DMS114 treated with DMSO at 0.1 percent for 48 hours (cell line): ENCODE measurements at regions not wholly inside any gene's neighbourhood (a gene's known extent, or its start where the extent isn't known, plus 50 kb on each side); places are given as distances from the start of the nearest gene placed in this dataset.
"Not testable (repeated sequence)": the region's sequence is repeated elsewhere in the genome, so short reads cannot be mapped to it uniquely, and the experiment has no call there.

Experiments used
- DNase-seq: peaks from one replicate; lab custom pipeline; 2025; ENCODE audit not compliant: unreplicated experiment; lab: John Stamatoyannopoulos, UW

DNA sequence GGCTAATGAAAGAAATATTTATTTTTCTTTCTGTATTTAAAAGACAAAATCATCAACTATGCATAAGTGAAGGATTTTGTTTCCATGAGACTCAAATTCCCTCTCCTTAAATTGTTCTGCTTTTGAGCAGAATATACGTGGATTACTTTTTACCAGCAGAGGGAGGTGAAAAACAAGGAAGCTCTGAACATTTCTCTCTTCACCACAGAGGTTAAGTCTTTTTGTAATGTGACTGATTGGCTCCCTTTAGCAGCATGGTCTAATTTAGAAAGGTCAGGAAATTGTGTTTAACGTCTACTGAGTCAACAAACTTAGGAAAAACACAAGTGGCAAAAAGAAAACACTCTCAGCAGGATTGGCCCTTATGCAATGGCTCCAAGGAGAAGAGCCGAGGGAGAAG lies 55.1 kb upstream of the F9 start:
- no peak for DNase-seq

- DNase-seq = not testable (repeated sequence)
Measured at GRCh38 chrX:139461945-139462344, 68.6 kb upstream of the F9 start.

DNA sequence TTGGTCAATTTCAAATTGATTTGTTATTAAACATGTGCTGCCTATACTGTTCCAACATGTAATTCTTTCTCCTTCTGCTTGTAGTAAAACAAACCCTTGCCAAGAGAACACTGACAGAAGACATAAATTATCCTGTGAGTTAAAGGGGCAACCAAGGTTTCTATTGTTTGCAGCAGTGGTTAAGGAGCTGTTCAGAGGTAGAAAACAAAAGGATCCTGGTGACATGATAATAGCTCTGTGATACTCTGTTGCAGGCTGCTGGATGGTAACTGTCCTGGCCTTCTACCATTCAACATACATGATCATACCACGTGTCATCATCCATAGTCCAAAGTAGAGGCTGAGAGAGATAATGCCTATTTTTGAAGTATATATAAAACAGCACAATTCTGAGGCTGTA lies 75.8 kb upstream of the F9 start:
- no peak for DNase-seq

GRCh38 chrX:139448996-139449395 lies 81.5 kb upstream of the F9 start:
- no peak for DNase-seq

DNA sequence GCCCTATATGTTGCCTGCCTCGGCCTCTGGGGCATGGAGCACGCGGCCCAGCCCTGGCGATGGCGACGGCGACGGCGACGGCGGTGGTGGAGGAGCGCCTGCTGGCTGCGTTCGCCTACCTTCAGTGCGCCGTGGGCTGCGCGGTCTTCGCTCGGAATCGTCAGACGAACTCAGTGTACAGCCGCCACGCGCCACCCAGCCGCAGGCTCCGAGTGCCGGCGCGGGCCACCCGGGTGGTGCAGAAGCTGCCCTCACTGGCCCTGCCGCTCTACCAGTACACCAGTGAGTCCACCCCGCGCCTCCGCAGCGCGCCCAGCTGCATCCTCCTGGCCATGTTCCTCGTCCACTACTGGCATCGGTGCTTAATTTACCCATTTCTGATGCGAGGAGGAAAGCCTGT lies 83.7 kb upstream of the F9 start:
- DNase-seq = no peak

DNA sequence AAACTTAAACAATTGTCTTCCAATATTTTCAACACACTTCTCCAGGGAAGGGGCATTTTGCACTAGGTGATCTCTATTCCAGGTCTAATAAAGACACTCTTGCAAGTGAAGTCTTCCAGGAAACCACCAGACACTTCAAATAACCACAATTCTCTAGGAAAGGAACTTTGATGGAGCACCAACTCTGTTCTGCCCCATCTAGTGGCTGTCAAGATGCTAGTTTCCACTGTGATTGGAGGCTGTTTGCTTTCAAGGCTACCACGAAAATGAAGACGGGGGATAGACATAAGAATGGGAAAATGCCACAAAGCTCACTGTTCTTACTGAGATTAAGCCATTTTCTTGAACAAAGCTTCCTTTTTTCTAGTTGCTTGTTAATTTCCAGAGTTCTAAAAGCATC lies 100.6 kb upstream of the F9 start:
- no peak for DNase-seq

DNA sequence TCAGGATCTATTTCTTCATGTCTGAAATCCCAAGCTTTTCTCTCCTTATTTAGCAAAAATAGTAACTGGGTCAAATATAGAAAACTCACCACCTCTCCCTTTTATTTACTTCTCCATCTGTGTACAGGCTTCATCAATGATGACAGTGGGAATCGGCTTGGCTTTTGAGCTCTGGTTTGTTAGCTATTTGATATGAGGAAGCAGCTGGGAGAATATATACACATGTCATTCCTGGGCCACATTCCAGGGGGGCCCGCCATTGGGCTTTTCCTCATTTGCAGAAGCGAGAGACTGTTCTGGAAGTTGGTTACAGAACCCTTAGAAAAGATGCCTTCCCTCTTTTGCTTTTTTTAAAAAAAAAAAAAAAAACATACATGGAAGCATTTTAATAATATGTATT lies 107.4 kb upstream of the F9 start:
- no peak for DNase-seq

DNA sequence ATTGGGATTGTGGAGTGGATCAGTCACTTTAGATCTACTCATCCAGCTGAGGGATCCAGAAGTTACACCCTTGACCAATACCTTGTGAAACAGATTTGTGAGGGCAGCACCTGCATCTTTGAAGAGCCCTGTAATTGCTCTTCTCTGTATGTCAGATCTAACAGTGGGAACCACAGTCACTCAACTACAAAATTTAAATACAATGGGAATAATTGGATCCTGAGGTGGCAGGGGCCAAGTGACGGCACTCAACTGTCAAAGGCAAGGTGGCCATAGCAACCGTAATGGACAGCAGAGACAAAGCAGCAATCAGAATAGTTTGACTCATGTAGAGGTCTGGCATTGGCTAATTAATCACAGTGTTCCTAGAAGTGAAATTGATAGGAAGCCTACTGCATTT lies 132.3 kb upstream of the F9 start:
- not testable (repeated sequence) for DNase-seq

DNA sequence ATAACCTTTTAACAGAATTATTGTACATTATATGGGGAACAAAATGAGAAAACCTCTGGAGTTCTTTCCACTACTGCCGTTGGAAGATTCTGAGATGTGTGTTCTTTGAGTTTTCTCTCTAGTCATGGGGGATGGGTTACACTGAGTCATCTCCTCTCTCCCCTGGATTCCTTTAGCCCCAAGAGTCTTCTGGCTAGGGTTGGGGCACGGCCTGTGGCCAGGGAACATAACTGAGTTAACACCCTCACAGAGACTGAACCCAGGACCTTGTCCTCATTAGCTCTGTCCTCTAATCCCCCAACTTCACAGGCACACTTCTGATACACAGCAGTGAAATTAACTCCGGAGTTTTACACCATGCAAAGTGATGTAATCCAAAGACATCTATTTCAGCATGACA lies 142.3 kb upstream of the F9 start:
- no peak for DNase-seq

- DNase-seq = no peak
Measured at GRCh38 chrX:139382529-139382928, 148.0 kb upstream of the F9 start.

DNA sequence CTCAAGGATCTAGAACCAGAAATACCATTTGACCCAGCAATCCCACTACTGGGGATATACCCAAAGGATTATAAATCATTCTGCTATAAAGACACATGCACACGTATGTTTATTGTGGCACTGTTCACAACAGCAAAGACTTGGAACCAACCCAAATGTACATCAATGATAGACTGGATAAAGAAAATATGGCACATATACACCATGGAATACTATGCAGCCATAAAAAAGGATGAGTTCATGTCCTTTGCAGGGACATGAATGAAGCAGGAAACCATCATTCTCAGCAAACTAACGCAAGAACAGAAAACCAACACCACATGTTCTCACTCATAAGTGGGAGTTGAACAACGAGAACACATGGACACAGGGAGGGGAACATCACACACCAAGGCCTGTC lies 154.0 kb upstream of the F9 start:
- not testable (repeated sequence) for DNase-seq

DNA sequence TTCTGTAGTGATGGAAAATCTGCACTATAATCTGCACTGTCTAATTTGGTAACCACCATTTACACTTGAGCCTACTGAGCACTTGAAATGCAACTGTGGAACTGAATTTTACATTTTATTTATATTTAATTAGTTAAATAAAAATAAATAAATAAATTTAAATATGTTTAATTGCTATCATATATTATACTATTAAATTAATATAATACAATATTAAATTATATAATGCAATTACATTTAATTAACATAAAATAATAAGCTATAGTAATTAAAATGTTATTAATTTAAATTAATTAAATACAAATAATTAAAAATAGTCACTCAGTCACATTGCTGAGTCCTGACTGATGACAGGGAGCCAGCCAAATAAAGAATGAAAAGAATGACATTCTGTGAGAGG lies 170.2 kb upstream of the F9 start:
- no peak for DNase-seq

GRCh38 chrX:139342594-139342991 lies 187.9 kb upstream of the F9 start:
- not testable (repeated sequence) for DNase-seq

DNA sequence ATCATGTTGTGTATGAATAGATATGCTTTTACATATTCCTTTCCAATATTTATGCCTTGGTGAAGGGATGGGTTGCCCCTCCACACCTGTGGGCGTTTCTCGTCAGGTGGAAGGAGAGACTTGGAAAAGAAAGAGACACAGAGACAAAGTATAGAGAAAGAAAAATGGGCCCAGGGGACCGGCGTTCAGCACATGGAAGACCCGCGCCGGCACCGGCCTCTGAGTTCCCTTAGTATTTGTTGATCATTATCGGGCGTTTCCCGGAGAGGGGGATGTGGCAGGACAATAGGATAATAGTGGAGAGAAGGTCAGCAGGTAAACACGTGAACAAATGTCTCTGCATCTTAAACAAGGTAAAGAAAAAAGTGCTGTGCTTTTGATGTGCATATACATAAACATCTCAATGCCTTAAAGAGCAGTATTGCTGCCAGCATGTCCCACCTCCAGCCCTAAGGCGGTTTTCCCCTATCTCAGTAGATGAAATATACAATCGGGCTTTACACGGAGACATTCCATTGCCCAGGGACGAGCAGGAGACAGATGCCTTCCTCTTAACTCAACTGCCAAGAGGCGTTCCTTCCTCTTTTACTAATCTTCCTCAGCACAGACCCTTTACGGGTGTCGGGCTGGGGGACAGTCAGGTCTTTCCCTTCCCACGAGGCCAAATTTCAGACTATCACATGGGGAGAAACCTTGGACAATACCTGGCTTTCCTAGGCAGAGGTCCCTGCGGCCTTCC lies 188.5 kb upstream of the F9 start:
- not testable (repeated sequence) for DNase-seq

GRCh38 chrX:139332441-139332840 lies 198.1 kb upstream of the F9 start:
- no peak for DNase-seq

DNA sequence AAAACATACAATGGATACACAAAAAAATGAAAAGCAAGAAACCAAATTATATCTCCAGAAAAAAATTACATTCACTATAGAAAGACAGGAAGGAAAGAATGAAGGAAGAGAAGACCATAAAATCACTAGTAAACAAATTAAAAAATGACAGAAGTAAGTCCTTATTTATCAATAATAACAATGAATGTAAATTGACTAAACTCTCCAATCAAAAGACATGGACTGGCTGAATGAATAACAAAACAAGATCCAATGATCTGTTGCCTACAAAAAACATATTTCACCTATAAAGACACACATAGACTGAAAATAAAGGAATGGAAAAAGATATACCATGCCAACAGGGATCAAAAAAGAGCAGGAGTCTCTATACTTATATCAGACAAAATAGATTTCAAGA lies 203.2 kb upstream of the F9 start:
- no peak for DNase-seq

- DNase-seq = no peak
Measured at GRCh38 chrX:139324756-139325155, 205.8 kb upstream of the F9 start.

GRCh38 chrX:139320661-139321354 lies 209.7 kb upstream of the F9 start:
- DNase-seq = not testable (repeated sequence)

GRCh38 chrX:139306675-139307074 lies 223.9 kb upstream of the F9 start:
- DNase-seq = not testable (repeated sequence)

DNA sequence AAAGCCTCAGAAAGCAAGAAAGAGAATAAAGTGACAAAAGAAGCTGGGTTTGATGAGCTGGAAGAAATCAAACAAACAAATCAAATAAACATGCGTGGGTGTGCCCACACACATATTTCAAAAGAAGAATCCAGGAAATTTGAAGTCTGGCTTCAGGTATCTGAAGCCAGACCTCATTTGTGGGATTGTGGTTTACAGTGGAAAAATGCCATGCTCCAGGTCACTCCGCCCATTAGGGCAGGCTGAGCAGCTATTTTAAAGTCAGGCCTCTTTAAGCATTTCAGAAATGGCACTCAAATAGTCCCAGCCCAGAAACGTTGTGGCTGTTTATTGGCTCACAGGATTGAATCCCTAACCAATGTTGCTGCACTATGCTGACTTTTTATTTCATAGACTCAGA lies 226.1 kb upstream of the F9 start:
- no peak for DNase-seq

DNA sequence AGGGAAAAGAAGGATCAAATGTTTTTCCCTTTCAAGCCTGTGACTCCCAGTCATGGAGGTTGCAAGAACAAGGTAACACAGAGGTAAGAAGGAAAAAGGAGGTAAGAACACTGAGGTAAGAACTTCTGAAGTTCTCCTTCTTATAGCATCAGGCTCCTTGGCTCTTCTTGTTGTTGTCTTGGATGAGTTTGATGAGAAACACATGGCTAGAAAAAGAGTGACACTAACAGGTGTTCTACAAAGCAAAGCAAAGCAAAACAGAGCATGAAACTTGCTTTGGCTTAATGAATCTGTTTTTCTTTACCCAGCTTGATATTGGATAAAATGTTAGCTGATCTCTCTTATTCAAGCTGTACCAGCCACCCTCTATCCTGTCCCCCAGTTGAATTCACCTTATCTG lies 231.2 kb upstream of the F9 start:
- no peak for DNase-seq

DNA sequence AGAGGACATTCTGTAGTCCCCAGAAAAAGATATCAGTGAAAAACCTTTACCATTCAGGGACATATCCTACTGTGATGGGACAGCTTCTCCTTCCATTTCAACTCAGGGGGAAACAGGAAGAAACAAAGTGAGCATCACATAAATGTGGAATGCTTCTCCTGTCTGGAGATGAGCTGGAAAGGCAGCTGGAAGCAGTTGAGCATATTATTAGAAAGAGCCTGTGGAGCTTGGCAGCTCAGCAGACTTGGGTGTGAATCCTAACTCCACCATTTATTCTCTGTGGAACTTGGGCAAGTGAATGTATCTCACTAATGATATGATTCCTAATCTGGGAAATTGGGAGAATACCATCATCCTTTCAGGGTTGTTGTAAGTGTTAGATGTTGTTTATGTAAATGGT lies 232.1 kb upstream of the F9 start:
- no peak for DNase-seq

DNA sequence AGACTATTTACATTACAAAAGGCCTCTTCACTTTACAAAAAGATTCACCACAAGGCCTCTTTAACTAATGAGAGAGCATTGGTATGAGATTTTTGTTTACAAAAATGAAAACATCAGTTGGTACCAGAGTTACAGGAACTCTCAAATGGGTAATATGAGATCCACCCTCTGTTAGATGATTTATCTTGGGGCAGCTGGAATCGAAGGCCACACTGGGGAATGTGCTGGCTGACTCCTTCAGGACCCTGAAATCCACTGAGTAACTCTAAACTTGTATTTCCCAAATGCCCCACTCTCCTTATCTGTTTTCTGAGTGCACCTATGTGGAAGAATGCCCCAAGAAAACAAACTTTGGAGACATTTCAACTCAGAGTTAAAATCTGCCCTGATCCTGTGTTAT lies 232.9 kb upstream of the F9 start:
- no peak for DNase-seq
